HG03442 (cell line): ENCODE measurements at regions not wholly inside any gene's neighbourhood (a gene's known extent, or its start where the extent isn't known, plus 50 kb on each side); places are given as distances from the start of the nearest gene placed in this dataset.
"Not testable (repeated sequence)": the region's sequence is repeated elsewhere in the genome, so short reads cannot be mapped to it uniquely, and the experiment has no call there.

Source experiments
- ATAC-seq: cut with Tn5 transposase; IDR thresholded peaks from one replicate; pipeline ENCODE4 v1.9.1; 2021; ENCODE audit warnings: mild to moderate bottlenecking, moderate library complexity; ENCODE audit not compliant: unreplicated experiment

DNA sequence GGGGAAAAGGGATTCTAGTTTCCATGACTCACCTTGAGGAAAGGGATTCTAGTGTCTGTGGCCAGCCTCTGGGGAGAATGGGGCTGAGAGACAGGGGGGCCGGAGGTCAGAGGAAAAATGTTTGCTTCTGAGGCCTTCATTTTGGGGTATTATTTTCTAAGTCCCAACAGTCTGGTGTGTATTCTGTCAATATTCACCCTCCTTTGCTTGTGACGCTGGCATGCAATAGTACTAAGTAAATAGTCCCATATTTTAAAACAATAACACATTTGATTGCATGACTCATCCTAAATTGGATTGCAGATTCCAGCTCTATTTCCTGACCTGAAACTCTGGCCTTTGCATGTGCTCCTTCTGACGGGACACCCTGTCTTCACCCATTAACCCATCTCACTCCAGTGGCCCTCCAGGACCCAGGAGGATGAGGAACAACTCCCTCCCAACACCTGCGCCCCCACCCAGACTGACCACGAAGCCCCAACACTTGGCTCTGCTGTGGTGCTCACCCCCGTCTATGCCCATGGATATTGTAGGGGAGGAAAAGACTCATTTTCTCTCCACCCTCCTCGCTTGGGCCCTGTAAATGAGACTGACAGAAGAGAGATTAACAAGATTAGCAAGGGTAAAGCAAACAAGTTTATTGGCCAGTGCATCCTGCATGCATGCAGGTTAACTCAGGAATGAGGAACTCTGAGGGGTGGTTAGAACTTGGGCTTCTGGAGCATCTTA lies 495.6 kb upstream of the KLF6 start:
- ATAC-seq: no peak

GRCh38 chr10:4279655-4280054 lies 494.6 kb upstream of the KLF6 start:
- no peak for ATAC-seq

DNA sequence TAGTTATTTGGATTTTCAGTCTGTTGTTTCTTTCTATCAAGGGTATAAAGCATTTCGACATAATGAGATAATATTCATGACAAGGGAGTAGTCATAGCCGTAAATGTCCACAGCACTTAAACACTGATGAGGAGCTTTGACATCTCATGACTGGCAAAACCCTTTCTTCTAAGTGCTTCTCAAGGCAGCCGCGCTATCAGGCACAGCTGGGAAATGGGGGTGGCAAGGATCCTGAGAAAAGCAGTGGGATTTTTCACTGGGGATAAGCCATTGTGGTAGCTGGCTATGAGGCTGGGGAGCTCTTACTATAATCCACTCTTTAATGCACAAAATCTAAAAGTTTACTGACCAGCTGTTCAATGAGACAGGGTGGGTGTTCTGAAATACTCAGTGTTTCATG lies 493.2 kb upstream of the KLF6 start:
- no peak for ATAC-seq

GRCh38 chr10:4276151-4276550 lies 491.1 kb upstream of the KLF6 start:
- ATAC-seq: no peak

GRCh38 chr10:4274671-4275070 lies 489.7 kb upstream of the KLF6 start:
- not testable (repeated sequence) for ATAC-seq

DNA sequence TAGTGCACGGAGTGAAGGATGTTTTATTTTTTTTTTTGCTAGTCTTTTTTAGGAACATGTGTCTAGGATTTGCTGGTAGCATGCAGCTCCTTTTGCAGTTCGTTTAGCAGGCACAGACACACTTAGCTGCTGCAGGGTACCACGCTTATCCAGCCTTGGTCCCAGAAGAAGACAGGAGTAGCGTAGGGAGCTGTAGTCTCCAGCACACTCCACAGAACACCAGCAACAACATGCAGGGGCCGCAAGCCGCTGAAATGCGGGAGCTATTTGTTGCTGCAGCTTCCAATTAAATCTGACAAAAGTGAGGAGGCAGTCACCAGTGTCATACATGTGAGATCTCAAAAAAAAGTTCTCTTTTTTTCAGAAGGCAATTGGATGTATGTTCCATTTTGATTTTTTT lies 486.2 kb upstream of the KLF6 start:
- ATAC-seq: no peak

DNA sequence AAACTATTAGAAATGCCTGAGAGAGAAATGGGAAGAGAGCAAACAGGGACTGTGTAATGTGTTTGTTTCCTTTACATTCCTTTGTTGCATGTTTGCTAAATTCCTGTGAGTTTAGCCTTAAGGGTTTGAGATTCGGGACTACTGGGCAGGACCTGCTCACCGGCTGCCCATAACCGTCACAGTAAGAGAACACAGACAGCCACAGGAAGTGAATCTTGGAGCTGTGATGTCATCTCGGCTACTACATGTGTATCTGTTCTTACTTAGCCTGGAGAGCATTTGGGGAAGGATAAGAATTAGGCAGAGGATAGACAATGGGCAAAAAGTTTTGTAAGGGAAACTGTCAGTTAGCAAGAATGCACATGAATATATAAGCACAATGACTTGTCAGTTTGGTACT lies 485.1 kb upstream of the KLF6 start:
- no peak for ATAC-seq

- ATAC-seq: not testable (repeated sequence)
Measured at GRCh38 chr10:4268490-4268889, 483.5 kb upstream of the KLF6 start.

- no peak for ATAC-seq
Measured at GRCh38 chr10:4267086-4267773, 482.2 kb upstream of the KLF6 start.

GRCh38 chr10:4266416-4267085 lies 481.5 kb upstream of the KLF6 start:
- ATAC-seq: no peak

DNA sequence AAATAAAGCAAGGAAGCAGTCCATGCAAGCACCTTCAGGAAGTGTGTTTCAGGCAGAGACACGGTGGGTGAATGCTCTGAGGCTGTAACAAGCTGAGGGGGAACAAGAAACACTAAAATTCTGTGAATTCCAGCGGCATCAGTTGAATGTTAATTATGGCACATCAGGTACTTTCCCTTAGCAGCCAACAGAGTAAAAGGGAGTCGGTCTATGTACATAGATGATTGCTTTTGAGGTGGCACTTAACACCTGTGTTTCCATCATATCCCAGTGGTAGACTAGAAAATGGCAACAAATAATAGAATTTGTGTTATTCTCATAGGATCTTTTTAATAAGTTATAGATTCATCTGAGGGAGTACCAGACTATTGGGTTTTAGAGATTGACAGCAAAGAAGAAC lies 481.0 kb upstream of the KLF6 start:
- ATAC-seq: no peak

- no peak for ATAC-seq
Measured at GRCh38 chr10:4264209-4264865, 479.3 kb upstream of the KLF6 start.

- ATAC-seq: no peak
Measured at GRCh38 chr10:4263601-4263921, 478.6 kb upstream of the KLF6 start.

DNA sequence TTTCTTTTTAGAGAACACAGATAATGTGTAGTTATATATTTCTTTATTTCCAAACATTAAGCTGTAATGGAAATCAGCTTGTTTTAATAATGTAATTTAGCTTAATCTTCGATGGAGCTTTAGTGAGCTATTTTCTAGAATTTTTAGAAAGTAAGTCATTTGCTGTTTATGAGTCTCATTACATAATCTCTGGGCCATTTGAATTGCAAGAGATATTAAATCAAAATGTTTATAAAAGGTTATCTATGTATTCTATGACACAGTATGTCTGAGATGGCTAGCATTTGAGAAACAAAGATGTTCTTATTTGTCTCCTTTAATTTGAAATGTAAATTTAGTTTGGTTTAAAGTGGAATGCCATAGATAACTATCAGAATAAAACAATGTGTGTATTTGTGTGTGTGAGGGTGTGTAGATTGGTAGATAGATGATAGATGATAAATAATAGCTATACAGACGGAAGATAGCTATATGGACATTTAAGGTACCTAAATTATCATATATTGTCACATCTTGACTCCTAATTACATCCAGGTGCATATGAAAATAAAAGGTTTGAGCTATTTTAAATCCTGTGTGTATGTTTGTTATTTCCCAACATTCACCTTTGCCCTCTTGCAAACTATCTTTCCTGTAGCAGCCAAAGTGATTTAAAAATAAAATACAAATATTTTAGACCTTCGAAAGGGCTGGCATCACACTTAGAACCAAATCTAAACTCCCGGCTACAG lies 478.0 kb upstream of the KLF6 start:
- no peak for ATAC-seq

DNA sequence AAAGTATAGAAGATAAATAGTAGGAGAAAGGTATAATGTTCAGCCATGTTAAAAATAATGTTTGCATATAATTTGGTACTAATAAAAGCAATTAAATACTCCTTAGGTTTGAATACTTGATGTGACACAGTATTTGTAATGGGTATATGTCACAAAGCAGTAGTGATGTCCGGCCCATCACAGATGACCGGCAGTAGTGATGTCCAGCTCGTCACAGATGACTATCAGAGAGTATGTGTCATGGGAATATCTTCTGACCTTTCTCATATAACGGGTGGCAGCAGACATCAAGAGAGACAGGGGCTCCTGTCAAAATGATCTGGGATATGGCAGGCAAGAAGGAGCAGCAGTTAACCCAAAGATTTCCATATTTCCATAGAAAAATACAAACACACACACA lies 477.4 kb upstream of the KLF6 start:
- no peak for ATAC-seq

- ATAC-seq: no peak
Measured at GRCh38 chr10:4260483-4261124, 475.6 kb upstream of the KLF6 start.

GRCh38 chr10:4257939-4258465 lies 473.0 kb upstream of the KLF6 start:
- no peak for ATAC-seq

DNA sequence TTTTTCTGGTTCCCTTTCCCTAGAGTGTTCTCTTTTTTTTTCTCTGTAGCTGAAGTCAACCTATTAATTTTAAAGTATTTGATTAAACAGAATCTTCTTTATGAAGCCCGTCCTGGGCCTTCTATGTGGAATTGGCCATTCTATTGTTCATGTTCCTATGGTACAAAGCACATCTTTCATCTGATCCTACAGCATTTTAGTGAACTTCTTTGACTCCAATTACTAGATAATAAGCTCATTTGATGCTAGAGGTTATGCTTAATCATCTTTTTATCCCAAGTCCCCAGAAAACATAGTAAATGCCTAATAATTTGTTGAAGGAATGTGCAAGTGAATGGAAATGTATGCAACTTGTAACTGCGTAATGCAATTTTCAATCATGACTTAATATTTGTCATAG lies 472.0 kb upstream of the KLF6 start:
- no peak for ATAC-seq

GRCh38 chr10:4255751-4256150 lies 470.7 kb upstream of the KLF6 start:
- no peak for ATAC-seq
